ENCODE measurements at regions not wholly inside any gene's neighbourhood (a gene's known extent, or its start where the extent isn't known, plus 50 kb on each side); places are given as distances from the start of the nearest gene placed in this dataset.
"Not testable (repeated sequence)": the region's sequence is repeated elsewhere in the genome, so short reads cannot be mapped to it uniquely, and the experiment has no call there.

DNA sequence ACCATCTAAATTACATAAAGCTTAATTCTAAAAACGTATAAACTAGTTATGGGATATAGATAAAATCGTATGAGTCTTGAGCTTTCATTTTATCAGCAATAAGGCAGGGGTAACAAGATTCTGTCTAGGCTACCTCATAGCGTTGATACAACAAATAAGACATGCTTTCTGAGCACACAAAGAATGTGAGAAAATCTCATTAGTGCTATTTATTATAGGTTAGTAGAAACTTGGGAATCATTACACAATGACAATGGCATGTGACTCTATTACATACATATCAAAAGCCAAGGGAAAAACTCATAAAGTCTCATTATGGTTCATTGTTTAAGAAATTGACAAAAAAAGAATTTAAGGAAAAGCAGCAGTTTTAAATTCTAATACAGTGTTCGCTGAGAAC is 448.6 kb downstream of the PLK2 start:
- DNase-seq, result no peak

DNA sequence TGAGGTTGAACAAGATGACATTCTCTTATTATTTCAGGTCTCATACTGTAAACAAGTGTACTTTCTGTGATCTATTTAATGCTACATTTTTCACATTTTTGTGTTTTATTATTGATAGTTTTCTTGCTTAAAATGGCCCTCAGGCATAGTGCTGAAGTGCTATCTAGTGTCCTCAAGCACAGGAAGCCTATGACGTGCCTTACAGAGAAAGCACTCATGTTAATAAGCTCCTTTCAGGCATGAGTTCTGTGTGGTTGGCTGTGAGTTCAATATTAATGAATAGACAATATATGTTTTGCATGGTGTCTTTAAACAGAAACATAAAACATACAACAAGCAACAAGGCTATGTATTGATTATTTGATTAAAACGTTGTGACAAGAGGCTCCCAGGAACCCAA is 450.1 kb downstream of the PLK2 start:
- no peak for DNase-seq

DNA sequence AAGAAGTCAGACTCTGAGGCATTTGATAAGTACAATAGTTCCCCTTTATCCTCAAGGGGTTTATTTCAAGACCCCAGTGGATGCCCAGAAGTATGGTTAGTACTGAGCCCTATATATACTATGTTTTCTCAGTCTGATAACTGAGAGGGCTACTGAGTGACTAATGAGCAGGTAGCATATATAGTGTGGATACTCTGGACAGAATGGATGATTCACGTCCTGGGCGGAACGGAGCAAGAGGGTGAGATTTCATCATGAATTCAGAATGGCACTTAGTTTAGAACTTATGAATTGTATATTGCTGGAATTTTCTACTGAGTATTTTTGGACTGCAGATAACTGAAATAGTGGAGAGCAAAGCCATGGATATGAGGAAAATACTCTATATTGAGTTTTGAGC is 457.6 kb downstream of the PLK2 start:
- no peak for DNase-seq

DNA sequence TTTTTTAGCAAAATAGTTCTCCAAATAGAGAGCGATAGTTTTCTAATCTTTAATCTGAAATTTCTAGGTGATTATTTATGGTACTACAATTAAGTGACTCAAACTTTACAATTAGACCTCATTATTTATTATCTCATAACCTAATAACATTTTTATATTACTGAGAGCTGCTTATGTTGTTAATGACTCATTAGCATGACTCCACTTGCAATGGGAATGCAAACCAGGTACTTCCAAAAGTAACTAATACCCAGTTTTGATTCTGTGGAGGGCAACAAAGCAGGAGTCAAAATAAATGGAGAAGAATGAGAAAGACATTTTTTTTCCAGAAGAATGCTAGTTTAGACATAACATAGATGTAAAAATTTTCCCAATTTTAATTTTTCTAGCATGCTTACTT is 466.0 kb downstream of the PLK2 start:
- no peak for DNase-seq

DNA sequence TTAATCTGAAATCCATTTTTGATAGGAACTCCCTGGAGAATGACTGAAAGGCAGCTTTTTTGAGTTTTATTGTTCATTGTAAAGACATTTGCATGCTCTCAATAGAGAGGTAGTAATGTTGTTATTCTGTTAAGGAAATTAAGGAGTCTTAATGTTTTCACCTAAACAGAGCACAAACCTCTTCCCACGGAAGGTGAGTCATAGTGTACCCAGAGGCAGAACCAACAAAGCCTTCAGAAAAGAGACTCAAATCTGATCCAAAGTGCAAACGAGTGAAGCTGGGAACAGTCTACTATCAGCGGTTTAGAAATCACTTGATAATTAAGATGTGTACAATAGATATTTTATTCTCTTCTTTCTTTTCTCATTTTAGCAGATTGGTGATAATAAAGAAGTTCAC is 470.5 kb downstream of the PLK2 start:
- DNase-seq, result no peak

DNA sequence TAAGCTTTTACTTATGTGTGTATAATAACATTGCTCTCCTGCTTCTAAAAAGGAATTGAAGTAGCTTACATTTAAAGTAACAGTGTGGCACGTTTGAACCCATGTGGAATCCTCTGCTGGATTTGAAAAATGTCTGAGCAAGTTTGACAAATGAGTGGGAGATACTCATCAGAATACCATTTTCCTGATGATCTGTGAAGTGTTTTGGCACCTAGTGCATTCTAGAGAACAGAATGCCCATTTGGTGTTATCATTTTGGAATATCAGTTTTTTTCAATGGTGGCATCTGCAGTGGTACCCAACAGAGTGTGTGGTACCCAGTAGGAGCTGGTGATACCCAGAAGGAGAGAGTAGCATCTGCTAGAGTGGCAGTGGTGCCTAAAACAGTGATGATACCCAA is 471.1 kb downstream of the PLK2 start:
- DNase-seq, result no peak

DNA sequence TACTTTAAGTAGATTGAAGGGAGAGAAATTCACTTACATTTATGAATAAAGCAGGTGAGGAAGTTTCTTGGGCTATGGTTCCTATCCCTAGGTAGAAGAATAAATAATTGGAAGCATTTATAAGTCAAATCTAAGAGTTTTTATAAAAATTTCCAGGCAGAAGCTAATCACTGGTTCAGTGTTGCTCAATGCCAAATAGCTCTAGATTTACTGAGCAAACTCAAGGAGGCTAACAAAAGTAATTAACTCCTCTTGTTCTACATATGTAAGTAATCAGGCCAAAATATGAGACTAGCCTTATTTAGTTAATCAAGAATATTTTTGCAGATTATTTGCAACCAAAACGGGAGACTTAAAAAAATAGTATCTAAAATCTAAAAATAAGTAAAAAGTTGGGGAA is 472.3 kb downstream of the PLK2 start:
- no peak for DNase-seq

DNA sequence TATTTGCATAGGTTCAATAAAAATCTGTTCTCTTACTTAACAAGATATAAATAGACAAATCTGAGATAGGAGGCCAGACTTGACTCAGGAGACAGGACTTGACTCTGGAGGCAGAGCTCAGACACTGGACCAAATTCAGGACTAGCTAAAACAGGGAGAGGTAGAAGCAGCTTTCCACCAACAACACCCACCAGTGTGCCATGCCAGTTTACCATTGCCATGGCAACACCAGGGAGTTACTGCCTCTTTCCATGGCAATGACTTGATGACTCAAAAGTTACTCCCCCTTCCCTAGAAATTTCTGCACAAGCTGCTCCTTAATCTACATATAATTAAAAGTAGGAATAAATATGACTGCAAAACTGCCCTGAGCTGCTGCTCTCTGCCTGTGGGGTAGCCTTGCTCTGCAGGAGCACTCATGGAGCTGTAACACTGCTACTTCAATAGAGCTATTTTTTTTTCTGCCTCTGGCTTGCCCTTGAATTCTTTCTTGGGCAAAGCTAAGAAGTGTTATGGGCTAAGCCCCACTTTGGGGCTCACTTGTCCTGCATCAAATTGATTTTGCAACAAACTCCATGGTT is 473.0 kb downstream of the PLK2 start:
- DNase-seq, result no peak

DNA sequence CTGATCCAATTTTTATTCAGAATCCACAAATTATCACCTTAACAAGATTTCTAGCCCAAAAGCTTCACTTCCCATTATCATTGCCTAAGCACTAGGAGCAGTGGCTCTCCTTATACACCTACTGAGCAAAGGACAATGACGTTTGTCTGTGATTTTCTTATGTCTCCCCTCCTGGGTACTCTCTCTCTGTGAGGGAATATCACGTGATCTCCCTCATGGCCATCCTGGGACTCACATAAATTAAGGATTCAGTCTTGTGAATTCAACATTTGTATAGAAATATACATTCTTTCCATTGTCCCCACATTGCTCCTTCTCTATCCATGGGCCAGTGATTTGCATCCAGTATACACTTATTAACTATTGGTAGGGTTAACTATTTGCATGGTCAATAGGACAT is 476.5 kb downstream of the PLK2 start:
- DNase-seq, result no peak

DNA sequence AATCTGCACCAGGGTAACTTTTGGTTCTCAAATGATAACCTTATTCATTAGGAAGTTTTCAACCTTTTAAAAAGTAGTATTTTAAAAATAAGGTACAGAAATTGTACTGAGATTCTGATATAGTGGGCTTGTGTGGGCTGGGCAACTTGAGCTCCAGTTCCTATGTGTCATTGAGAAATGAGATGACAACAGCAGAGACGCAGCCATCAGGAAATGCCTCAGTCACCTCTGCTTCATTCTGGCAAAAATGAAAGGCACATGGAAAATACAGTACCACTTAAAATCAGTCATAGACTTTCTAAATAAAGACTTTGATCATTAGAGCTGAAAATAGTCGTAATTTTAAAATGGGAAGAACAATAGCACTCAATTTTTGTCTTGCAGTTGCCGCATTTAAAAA is 480.2 kb downstream of the PLK2 start:
- no peak for DNase-seq

DNA sequence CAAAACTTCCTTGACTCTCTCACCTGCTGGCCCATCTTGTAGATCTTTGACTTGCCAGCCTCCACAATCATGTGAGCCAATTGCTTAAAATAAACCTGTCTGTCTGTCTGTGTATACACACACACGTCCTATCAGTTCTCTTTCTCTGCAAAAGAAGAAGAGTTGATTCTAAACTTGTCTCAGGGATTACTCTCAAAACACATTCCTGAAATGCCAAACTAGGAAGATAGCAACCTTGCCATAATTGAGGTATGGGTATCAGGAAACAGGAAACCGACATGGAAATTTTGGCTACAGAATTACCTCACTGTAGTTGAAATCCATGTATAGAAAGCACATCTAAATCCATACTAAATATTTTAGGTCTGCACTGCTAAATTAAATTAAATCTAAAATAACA is 483.4 kb downstream of the PLK2 start:
- no peak for DNase-seq

DNA sequence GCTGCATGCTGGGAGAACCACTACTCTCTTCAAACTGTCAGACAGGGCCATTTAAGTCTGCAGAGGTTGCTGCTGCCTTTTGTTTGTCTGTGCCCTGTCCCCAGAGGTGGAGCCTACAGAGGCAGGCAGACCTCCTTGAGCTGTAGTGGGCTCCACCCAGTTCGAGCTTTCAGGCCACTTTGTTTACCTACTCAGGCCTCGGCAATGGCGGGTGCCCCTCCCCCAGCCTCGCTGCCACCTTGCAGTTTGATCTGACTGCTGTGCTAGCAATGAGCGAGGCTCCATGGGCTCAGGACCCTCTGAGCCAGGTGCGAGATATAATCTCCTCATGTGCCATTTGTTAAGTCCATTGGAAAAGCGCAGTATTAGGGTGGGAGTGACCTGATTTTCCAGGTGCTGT is 487.8 kb downstream of the PLK2 start:
- not testable (repeated sequence) for DNase-seq

DNA sequence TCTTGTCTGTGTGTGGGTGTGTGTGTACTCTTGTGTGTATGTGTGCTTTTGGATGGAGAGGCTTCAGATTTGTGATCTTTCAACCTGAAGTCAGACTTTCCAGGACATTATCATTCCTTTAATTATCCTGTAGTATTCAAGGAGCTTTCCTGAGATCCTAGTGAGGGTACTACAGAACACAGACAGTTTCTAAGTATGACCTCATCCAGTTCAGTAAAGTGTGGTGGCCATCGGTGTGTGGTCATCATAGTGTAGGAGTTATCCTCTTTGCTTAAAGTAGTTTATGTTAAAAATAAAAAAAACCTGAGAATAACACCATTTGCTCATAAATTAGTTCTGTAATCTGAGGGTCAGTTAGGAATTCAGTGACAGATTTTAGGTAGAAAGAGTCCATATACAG is 478.0 kb upstream of the ACTBL2 start:
- DNase-seq, result no peak

DNA sequence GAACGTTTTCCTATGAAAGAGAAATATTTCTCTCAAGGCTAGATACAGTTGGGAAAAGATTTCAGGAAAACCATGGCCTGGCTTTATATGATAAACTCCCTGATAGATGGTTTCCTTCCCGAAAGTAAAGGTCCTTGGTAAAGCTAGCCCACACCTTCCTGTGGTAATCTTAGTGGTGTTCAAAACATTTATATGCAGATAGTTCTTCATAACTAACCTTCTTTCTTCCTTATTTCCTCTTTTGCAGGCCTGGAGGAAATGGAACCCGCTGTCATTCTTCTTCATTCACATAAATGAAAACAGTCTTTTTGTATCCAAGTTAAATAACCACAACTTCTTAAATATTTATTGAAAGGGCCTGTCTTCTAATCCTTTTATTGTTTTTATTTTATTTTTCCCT is 474.0 kb upstream of the ACTBL2 start:
- DNase-seq, result no peak

DNA sequence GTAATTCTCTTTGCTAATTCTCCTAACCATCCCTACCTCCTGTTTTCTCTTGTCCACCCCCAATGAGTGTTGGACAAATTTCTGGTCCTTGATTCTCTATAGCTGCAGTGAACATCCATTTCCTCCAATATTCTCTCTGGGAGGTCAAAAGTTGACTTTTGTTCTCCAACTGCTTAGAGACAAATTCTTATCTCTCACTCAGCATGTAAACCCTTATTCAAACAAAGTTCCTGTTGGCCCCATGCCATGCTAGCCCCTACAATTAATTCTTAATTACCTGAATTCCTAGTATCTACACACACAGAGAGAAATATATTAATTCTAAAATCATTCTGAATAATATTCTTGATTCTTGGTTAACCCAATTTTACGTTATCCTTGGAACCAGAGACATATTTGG is 472.9 kb upstream of the ACTBL2 start:
- no peak for DNase-seq

DNA sequence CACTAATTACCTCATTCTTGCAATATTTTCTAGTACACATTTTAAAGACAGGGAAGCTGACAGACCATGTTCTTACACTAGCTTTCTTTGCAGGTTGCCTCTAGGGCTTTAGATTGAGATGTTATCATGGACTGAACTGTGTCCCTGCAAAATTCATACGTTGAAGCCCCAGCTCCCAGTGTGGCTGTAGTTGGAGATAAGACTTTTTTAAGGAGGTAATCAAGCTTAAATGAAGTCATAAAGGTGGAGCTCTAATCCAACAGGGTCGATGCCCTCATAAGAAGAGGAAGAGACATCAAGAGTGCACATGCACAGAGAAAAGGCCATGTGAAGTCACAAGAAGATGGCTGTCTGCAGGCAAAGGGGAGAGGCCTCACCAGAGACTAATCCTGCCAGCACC is 471.2 kb upstream of the ACTBL2 start:
- DNase-seq, result no peak

DNA sequence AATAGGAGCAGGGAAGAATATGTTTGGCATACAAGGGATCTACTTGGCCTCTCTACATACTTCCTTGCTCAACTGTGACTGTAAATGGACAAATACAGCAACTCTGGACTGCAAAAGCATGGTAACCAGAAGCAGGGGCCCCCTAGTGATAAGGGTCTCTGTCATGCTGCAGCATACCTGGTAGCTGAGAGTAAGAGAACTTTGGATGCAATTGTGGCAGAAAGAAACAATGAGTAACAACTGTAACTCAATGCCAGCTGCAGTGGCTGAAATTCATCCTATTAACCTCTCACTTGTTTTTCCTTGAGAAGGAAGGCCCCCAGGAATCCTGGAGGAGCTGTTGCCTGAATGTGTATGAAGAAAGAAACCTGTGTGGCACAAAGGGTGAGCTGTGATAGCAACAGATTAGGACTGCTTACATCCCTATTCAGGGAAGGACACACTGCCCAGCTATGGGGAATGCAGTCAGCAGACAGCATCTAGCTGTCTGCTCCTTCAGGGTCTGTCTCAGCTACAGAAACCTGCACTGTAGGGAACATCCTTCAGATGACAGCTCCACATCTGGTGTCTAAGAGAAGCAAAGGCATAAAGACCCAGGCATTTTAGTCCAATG is 468.1 kb upstream of the ACTBL2 start:
- DNase-seq, result no peak

DNA sequence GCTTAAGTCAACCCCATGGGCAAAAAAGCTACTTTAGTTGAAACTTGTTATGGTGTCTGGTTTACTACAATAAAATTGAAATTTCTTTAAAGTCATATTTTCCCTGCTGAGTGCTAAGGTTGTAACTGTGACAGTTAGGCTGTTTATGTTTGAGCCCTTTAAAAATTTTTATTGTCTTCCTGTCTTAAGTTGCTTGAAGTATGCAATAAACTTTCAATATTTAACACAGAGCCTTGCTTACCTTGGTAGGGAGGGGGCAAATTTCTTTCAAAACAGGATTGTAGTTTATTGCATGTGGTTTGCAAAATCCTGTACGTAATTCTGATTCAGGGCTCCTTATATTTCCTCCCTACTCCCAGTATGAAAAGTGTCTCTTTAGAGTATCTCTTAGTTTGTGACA is 465.5 kb upstream of the ACTBL2 start:
- DNase-seq, result no peak

DNA sequence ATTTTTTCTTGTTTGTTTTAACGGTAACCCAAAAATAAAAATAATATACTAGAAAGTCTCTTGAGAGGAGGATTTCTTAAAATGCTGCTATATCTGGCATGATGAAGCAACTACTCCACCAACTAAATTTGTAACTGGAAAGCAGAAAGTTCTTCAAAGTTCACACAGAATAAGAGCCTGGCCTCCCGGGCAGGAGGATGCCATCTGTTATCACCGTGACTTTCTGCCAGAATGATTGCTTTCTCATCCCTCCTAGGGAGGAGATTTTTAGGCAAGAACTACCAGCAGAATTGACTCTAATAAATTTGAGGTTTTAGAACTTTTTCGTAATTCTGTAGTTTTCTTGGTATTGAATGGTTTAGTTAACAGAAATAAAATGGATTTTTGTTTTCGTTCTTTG is 464.6 kb upstream of the ACTBL2 start:
- no peak for DNase-seq

DNA sequence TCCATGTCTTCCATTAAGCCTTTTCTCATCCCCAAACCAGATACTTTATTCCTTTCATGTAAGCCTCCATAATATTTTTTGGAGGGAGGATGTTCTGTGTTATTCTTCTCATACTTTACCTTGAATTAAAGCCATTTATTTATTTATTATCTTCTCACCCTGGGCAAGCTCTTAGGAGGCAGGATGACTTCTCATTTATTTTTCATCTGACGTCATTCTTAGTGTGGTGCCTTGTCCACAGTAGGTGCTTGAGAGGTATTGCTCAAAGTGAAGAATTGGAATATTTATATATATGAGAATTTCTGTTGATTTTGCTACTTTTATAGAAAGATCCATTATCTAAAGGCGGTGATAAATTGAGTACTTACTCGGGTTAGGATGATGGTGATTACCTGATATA is 458.3 kb upstream of the ACTBL2 start:
- no peak for DNase-seq

DNA sequence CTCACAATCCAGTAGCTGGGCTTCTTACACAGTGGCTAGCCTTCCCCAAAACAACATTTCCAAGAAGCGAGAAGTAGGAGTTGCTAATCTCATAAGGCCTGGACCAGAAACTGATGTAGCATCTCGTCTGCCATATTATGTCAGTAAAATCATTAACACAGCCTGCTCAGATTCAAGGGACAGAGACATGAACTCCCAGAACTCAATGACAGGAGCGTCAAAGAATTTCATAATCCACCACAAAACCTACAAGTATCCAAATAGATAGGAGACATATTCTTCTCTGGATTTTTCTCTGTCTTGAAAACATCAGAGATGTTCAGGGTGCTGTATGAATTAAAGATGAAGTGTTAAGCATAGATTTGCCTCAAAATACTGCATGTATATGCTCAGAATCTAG is 457.6 kb upstream of the ACTBL2 start:
- DNase-seq, result no peak

DNA sequence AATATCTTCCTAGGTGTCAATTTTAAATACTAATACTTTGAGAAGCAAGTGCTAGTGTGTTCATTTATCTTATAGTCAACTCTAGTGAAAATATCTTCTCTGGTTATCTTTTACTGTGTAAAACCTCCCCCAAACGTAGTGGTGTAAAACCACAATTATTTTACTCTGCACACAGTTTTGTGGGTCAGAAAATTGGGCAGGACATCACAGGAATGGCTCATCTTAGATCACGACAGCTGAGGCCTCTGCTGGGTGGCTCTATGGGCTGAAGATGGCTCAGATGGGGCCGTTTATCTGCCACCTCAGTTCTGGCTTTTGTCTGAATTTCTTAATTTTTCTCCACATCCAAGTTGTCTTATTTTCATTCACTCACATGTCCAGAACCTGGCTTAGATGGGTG is 457.2 kb upstream of the ACTBL2 start:
- no peak for DNase-seq

DNA sequence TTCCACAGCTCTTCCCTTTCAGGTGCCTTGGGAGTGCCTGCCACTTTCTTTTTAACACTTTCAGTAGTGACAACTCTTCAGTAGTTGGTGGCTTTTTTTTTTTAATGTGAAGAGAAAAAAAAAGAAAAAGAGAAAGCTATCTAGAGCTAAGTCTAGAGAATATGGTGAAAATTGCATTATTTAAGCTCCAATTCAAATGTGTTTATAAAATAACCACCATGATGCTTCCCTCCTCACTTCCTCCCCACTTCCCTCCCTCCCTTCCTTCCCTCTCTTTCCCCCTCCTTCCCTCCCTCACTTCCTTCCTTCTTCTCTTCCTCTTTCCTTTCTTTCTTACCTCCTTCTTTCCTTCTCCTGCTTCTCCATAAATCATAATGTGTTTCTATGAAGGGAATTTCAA is 456.7 kb upstream of the ACTBL2 start:
- DNase-seq, result no peak

DNA sequence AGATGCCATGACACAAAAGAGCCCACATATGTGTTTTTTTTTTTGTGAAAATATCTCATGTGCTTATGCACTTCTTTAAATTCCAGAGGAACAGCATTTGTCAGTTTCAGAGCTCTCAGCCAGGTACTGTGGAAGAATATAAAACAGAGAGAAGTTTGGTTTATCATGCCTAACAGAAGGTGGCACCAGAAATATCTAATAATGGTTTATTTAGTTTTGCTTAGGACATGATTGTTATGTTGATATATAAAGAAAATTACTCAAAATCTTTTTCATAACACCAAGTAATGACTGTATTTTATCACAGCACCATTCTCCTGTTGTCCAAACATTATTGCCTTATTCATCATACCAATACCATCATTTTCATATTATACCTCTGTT is 455.6 kb upstream of the ACTBL2 start:
- DNase-seq, result no peak

DNA sequence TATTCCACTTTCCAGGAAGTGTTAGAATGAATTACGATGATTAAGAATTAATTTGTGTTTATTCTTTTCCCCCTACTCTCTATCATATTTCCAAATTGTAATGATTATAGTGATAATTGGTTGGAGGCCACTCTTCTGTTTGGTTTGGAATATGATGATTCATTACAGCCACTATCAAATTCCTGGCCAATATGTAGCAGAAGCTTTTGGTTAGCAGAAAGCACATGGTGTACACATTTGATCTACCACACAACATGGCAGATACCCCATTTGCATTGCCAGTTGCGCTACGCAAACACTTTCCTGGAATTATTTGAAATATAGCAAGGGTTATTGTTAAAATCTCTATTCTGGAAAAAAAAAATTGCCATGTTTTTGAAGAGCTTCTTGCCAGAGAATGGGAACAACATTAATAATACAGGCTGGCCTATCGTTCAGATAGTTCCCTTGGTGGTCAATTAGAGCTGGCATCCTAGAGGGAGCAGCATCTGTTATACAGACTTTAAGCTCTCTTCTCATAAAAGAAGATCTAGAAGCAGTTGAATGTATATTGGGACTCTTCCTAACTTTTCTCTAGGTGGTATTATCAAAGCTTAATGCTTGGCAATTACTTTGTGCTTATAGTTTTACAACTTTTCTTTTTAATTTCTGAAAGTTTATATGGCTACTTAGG is 455.0 kb upstream of the ACTBL2 start:
- DNase-seq, result no peak
